Stimulated activated naive CD8-positive, alpha-beta T cell treated with anti-CD3 and anti-CD28 coated beads, Interleukin-15, amount 100 ng/mL, for 72 hours (primary cell): ENCODE measurements at regions not wholly inside any gene's neighbourhood (a gene's known extent, or its start where the extent isn't known, plus 50 kb on each side); places are given as distances from the start of the nearest gene placed in this dataset.
A peak's percentile ranks its signal among the peaks of the same experiment; 100 is the strongest.

Experiments used
- ATAC-seq: fragments of 150-1000 bp; cut with Tn5 transposase; 2 replicates; pipeline ENCODE4 v1.10.0; 2021; ENCODE audit warnings: mild to moderate bottlenecking, moderate library complexity
- DNase-seq, 2 donors: peaks; one replicate each; pipeline ENCODE4 v3.0.0; 2021 to 2022
- H3K27ac Mint-ChIP-seq, 2 donors: one replicate each; pipeline ENCODE4 v1.8.0; 2022; ENCODE audit warnings: mild to moderate bottlenecking in 2 of 2, mixed read lengths in 2 of 2, moderate library complexity in 2 of 2
- H3K27me3 Mint-ChIP-seq: one replicate; pipeline ENCODE4 v1.8.0; 2022; ENCODE audit warnings: mixed read lengths
- H3K4me1 Mint-ChIP-seq: one replicate; pipeline ENCODE4 v1.8.0; 2022; ENCODE audit warnings: mild to moderate bottlenecking, mixed read lengths
- H3K4me3 Mint-ChIP-seq, 2 donors: one replicate each; pipeline ENCODE4 v1.8.0; 2022; ENCODE audit warnings: mild to moderate bottlenecking in 2 of 2, mixed read lengths in 2 of 2, moderate library complexity in 1 of 2
- H3K9me3 Mint-ChIP-seq, 2 donors: one replicate each; pipeline ENCODE4 v1.8.0; 2022; ENCODE audit warnings: mixed read lengths in 2 of 2

DNA sequence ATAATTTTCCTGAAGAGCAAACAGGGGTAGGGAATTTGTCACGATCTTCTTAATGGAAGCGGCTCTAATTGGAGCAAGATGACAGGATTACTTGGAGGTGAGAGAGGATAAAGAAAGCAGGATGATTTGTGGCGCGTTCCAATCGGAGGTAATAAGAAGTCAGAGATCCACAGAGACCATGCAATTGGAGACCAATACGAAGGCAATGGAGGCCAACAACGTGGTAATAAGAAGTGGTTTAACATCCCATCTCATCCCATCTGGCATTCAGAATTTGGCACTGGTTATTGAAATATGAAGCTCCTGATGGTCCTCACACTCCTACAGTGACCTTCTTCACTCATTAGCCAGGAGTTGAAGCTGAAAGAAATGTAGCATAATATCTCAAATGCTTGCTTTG, 130.6 kb downstream of the DLEU7 start:
- ATAC-seq (no peak), DNase-seq (no peak)
- H3K27ac Mint-ChIP-seq: no peak overlapping the region
- no peak overlapping the region for H3K4me3 Mint-ChIP-seq
- H3K4me1 Mint-ChIP-seq: peaks cover 23% of the 10 kb centered on the region
- no peaks in the 10 kb centered on the region for H3K9me3 Mint-ChIP-seq
- H3K27me3 Mint-ChIP-seq: peaks cover 11% of the 10 kb centered on the region

DNA sequence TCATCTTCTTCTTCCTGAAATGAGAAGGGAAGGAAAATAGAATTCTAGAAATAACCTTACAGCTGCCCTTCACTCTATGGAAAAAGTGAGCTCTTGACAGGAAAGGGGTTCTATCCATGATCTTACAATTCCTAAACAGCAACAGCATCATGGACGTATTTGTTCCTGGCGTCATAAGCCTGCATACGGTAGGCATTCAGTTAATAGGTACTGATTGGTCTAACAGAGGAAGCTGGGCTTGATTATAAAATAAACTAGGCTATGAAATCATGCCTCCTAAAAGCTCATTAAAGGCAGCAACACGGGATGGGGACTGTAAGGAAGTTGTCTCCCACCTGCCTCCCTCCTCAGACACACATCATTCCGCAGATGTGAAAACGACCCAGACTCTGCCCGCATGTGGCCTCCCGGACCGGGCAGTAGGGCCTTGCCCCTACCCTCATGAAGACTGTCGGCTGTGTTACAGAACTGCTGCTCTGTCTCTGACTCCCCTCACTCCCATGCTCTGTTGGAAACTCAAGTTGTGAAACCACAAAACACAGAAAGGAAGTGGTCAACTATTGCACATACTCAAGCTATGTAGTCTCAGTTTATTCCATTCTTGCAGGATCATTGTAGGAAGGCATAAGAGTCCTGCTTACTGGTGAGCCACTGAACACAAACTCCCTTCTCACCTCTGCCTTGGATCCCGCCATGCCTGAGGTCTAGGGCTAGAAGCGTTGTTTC, 129.8 kb downstream of the DLEU7 start:
- ATAC-seq: peak; percentile 99
- Mint-ChIP-seq H3K4me1 (peaks cover 23% of the 10 kb centered on the region), H3K27ac (no peak overlapping the region), H3K27me3 (peaks cover 11% of the 10 kb centered on the region), H3K9me3 (no peaks in the 10 kb centered on the region), H3K4me3 (peak overlapping the region; percentile 33 to 71)
- DNase-seq: peak; percentile 17 to 30

DNA sequence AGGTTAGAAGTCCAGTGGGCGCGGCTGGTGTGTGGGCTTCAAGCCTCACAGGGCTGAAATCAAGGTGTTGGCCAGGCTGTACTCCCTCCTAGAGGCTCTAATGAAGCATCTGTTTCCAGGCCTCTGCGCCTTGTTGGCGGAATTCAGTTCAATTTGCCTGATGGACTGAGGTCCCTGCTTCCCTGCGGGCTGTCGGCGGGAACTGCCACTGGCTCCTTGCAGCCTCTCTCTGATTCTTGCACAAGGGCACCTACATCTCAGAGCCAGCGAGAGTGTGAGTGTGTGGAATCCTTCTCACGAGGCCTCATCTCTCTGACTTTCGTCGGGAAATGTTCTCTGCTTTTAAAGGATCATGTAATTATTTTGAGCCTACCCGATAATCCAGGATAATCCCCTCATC, 128.6 kb downstream of the DLEU7 start:
- no peak overlapping the region for H3K4me3 Mint-ChIP-seq

GRCh38 chr13:50715402-50716146, 127.9 kb downstream of the DLEU7 start:
- DNase-seq (no peak), ATAC-seq (no peak)
- Mint-ChIP-seq H3K9me3 (no peaks in the 10 kb centered on the region), H3K4me1 (peaks cover 23% of the 10 kb centered on the region), H3K27ac (no peak overlapping the region), H3K4me3 (no peak overlapping the region), H3K27me3 (peaks cover 11% of the 10 kb centered on the region)

More for the DNA sequence above, 128.6 kb downstream of the DLEU7 start:
- Mint-ChIP-seq H3K27ac (no peak overlapping the region), H3K9me3 (no peaks in the 10 kb centered on the region), H3K27me3 (peaks cover 11% of the 10 kb centered on the region), H3K4me1 (peaks cover 23% of the 10 kb centered on the region)
- ATAC-seq: no peak
- no peak for DNase-seq

DNA sequence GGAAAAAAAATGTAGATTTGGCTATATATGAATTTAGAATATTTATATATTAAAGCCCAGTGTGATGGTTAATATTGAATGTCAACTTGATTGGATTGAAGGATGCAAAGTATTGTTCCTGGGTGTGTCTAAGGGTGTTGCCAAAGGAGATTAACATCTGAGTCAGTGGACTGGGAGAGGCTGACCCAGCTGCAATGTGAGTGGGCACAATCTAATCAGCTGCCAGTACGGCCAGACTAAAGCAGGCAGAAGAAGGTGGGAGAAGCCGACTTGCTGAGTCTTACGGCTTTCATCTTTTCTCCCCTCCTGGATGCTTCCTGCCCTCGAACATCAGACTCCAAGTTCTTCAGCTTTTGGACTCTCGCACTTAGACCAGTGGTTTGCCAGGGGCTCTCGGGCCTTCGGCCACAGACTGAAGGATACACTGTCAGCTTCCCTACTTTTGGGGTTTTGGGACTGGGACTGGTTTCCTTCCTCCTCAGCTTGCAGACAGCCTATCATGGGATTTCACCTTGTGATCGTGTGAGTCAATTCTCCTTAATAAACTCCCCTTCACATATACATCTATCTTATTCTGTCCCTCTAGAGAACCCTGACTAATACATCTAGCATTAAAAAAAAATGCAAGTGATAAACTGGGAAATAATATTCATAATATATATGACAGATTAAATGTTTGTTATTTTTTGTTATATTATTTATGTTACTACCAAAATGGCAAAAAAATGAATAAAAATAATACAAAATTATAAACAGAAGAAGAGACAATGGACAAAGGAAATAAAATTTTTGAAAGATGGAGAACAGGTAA, 122.4 kb downstream of the DLEU7 start:
- Mint-ChIP-seq H3K9me3 (no peaks in the 10 kb centered on the region), H3K27me3 (peaks cover 10% of the 10 kb centered on the region), H3K27ac (no peak overlapping the region), H3K4me1 (no peaks in the 10 kb centered on the region), H3K4me3 (no peak overlapping the region)
- ATAC-seq (no peak), DNase-seq (no peak)

- peaks cover 10% of the 10 kb centered on the region for H3K27me3 Mint-ChIP-seq
- H3K9me3 Mint-ChIP-seq: no peaks in the 10 kb centered on the region
- DNase-seq (no peak), ATAC-seq (no peak)
- H3K4me1 Mint-ChIP-seq: no peaks in the 10 kb centered on the region
- no peak overlapping the region for H3K4me3 Mint-ChIP-seq
- no peak overlapping the region for H3K27ac Mint-ChIP-seq
Measured at GRCh38 chr13:50721672-50721992, 121.9 kb downstream of the DLEU7 start.

DNA sequence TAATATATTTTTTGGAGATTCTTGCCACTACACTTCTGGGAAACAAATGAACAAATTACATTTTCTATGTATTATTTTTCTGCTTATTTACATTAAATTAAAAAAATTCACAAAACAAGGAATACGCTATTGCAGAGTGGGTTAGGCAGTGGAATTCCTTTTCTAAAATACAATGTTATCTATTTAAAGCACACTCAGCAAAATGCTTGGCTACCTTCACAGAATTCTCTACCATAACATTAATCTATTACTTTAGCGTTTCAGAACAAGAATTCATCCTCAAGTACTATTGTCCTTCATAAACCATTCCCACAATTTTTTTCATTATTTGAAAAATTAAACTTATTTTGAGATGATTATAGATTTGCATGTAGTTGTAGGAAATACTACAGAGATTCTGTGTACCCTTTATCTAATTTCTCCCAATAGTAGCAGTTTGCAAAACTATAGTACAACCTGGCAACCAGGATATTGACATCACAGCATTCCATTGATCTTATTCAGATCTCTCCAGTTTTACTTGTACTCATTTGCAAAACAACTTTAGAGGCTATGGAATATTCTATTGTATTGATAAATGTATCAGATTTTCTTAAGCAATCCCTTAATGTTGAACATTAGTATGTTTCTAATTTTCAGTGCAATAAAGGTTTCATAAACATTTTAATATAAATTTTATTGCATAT, 120.9 kb downstream of the DLEU7 start:
- Mint-ChIP-seq H3K9me3 (no peaks in the 10 kb centered on the region), H3K27me3 (peaks cover 10% of the 10 kb centered on the region), H3K4me3 (no peak overlapping the region), H3K27ac (no peak overlapping the region), H3K4me1 (no peaks in the 10 kb centered on the region)
- DNase-seq: no peak
- ATAC-seq: no peak

DNA sequence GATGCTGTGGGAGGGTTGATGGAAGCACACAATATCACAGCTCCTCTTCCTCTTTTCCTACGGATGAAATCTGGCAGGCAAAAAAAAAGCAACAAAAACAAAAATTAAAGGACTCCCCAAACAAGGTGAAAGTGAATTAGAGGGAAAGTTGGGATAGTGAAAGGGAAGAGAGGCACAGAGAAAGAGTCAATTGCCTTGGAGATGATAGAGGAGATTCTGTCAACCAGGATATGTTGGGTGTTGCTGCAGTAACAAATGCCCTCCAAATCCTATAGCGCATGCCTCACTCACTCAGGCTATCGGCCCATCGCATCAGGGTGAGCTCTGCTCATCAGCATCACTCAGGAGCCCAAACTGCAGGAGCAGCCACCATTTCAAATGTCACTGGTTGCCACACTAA, 119.1 kb downstream of the DLEU7 start:
- H3K27ac Mint-ChIP-seq: no peak overlapping the region
- H3K9me3 Mint-ChIP-seq: no peaks in the 10 kb centered on the region
- no peak for DNase-seq
- H3K27me3 Mint-ChIP-seq: peaks cover 10% of the 10 kb centered on the region
- H3K4me1 Mint-ChIP-seq: no peaks in the 10 kb centered on the region
- no peak for ATAC-seq
- H3K4me3 Mint-ChIP-seq: no peak overlapping the region

DNA sequence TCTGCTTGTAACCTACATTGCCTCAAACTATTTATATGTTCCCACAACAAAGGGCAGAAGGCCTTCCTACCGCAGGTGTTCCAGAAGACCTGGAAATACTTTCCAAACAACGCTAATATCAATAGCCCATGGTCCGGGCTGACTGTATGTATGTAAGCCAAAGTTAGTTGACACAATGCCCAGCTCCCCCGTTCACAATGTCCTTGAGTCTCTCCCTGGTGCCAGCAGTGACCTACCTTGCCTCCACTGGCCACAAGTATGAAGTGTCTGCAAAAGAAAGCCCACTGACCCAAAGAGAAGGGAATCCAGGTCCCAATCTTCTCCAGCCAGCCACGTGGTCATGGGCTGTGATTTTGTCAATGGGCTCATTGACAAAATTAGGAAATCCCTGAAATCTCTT, 118.6 kb downstream of the DLEU7 start:
- H3K27me3 Mint-ChIP-seq: peaks cover 10% of the 10 kb centered on the region
- H3K9me3 Mint-ChIP-seq: no peaks in the 10 kb centered on the region
- ATAC-seq: no peak
- DNase-seq: no peak
- H3K27ac Mint-ChIP-seq: no peak overlapping the region
- H3K4me1 Mint-ChIP-seq: no peaks in the 10 kb centered on the region
- H3K4me3 Mint-ChIP-seq: no peak overlapping the region

- Mint-ChIP-seq H3K27ac (no peak overlapping the region), H3K4me1 (no peaks in the 10 kb centered on the region), H3K4me3 (no peak overlapping the region), H3K27me3 (peaks cover 10% of the 10 kb centered on the region), H3K9me3 (no peaks in the 10 kb centered on the region)
- DNase-seq: no peak
- no peak for ATAC-seq
Measured at GRCh38 chr13:50726164-50726563, 117.3 kb downstream of the DLEU7 start.

GRCh38 chr13:50729177-50729576, 114.3 kb downstream of the DLEU7 start:
- H3K27ac Mint-ChIP-seq: no peak overlapping the region
- H3K27me3 Mint-ChIP-seq: peaks cover 10% of the 10 kb centered on the region
- H3K4me1 Mint-ChIP-seq: peaks cover 8% of the 10 kb centered on the region
- H3K4me3 Mint-ChIP-seq: no peak overlapping the region
- ATAC-seq (no peak), DNase-seq (no peak)
- no peaks in the 10 kb centered on the region for H3K9me3 Mint-ChIP-seq

GRCh38 chr13:50730496-50731351, 112.8 kb downstream of the DLEU7 start:
- DNase-seq (no peak), ATAC-seq (no peak)
- no peaks in the 10 kb centered on the region for H3K27me3 Mint-ChIP-seq
- H3K9me3 Mint-ChIP-seq: no peaks in the 10 kb centered on the region
- H3K4me3 Mint-ChIP-seq: no peak overlapping the region
- H3K4me1 Mint-ChIP-seq: peaks cover 8% of the 10 kb centered on the region
- H3K27ac Mint-ChIP-seq: peak overlapping the region in 1 of 2 donors; percentile 43

- no peak overlapping the region for H3K4me3 Mint-ChIP-seq
- ATAC-seq (no peak), DNase-seq (no peak)
- H3K27me3 Mint-ChIP-seq: no peaks in the 10 kb centered on the region
- H3K4me1 Mint-ChIP-seq: peaks cover 8% of the 10 kb centered on the region
- H3K27ac Mint-ChIP-seq: peak overlapping the region in 1 of 2 donors; percentile 64
- H3K9me3 Mint-ChIP-seq: no peaks in the 10 kb centered on the region
Measured at GRCh38 chr13:50731400-50731799, 112.1 kb downstream of the DLEU7 start.

DNA sequence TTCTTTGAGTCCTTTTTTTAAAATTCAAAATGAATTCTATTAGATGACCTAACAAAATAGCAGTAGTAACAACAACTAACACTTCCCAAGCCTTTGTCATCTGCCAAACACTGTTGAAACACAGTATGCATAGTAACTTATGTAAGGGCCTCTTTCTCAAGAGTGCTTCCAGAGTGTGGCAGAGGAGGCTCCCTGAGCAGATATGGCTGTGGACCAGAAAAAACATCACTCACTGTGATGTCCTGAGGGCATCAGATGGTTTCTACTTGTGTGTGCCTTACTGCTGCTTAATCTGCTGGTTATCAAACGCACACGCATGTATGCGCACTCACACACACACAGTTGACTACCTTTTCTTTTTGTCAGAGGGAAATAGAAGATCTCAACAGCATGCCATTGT, 110.8 kb downstream of the DLEU7 start:
- Mint-ChIP-seq H3K4me3 (no peak overlapping the region), H3K27ac (no peak overlapping the region)

DNA sequence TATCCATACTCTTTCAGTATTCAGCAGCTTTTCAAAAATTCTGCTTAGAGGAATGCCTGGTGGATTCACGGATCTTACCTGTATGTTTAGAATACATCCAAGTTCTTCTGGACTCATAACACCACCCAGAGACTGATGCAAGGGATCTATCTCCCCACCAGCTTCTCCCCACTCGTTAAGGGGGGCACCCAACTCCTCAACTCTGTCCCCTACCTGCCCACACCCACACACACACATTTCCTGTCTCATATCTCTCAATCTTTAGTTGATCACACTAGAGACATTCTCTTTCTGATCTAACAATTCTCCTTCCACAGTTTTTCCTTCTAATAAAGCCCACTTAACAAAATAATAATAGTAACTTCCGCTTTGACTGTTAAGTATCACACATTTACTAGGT, 110.1 kb downstream of the DLEU7 start:
- no peak overlapping the region for H3K27ac Mint-ChIP-seq
- peaks cover 8% of the 10 kb centered on the region for H3K4me1 Mint-ChIP-seq
- H3K4me3 Mint-ChIP-seq: no peak overlapping the region
- ATAC-seq (no peak), DNase-seq (no peak)
- no peaks in the 10 kb centered on the region for H3K9me3 Mint-ChIP-seq
- H3K27me3 Mint-ChIP-seq: no peaks in the 10 kb centered on the region

More for the DNA sequence above, 110.8 kb downstream of the DLEU7 start:
- ATAC-seq (no peak), DNase-seq (no peak)
- Mint-ChIP-seq H3K4me1 (peaks cover 8% of the 10 kb centered on the region), H3K9me3 (no peaks in the 10 kb centered on the region), H3K27me3 (no peaks in the 10 kb centered on the region)
